K562 (cell line): ENCODE measurements at regions not wholly inside any gene's neighbourhood (a gene's known extent, or its start where the extent isn't known, plus 50 kb on each side); places are given as distances from the start of the nearest gene placed in this dataset.
"Not testable (repeated sequence)": the region's sequence is repeated elsewhere in the genome, so short reads cannot be mapped to it uniquely, and the experiment has no call there.

Source experiments
- ETV6 ChIP-seq, 3 experiments: fragments of 150-350 bp in 1 of 3; sonication (generic) in 1 of 3; formaldehyde crosslinking in 1 of 3; IDR thresholded peaks; 2 replicates each; pipeline versions ENCODE4 v1.6.1 to v1.8.0; 2014 to 2022; ENCODE audit warnings: borderline replicate concordance in 2 of 3, low read depth in 2 of 3, antibody characterized with exemption in 1 of 3, low read length in 1 of 3, mild to moderate bottlenecking in 1 of 3, missing genetic modification reagents in 1 of 3
- SETDB1 ChIP-seq: IDR thresholded peaks from one replicate; pipeline ENCODE4 v1.6.1; 2012; ENCODE audit warnings: low read length, control low read depth, inconsistent platforms
- SMC3 ChIP-seq: conservative IDR thresholded peaks from 2 replicates; pipeline ENCODE4 v1.6.1; 2011; ENCODE audit warnings: low read depth, low read length, improper control_type of control experiment; ENCODE audit not compliant: insufficient read depth
- SREBF2 ChIP-seq: sonication (generic); formaldehyde crosslinking; IDR thresholded peaks from 2 replicates; pipeline ENCODE4 v1.4.0; 2020; ENCODE audit warnings: mild to moderate bottlenecking, missing genetic modification reagents
- ZNF23 ChIP-seq: fragments of 250-450 bp; sonication (Bioruptor Pico); IDR thresholded peaks from 2 replicates; pipeline ENCODE4 v1.4.0; 2020; ENCODE audit warnings: mild to moderate bottlenecking
- TF ChIP-seq, protein P1 (sequence below), 3 experiments: IDR thresholded peaks in 2 of 3; conservative IDR thresholded peaks in 1 of 3; 2 replicates each; pipeline ENCODE4 v1.5.1; 2011 to 2012; ENCODE audit warnings: low read length in 3 of 3, mild to moderate bottlenecking in 3 of 3, control low read depth in 2 of 3, improper control_type of control experiment in 1 of 3, inconsistent platforms in 1 of 3, low read depth in 1 of 3, mixed read lengths in 1 of 3, moderate library complexity in 1 of 3; ENCODE audit not compliant: insufficient read depth in 2 of 3

DNA sequence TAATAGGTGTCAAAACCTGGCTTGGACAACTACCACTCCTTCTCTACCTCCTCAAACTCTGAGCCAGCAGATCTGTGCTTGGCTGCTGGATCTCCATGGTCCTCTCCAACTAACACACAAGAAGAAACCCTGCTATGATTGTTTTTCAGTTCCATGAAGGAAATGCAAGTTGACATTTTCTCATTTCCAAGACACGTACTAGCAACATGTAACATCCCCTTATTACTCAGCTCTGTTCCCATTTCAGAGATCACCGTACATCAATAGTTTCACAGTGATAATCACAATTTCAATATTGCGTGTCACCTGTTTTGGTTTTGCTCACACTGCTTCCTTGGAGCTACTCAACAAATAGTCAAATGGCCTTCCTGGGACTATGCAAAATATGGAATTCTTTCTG lies 544.6 kb upstream of the DEFB115 start:
- TF ChIP-seq SMC3; SETDB1; ZNF23 (CRISPR knock-in tag); ETV6 (IDR thresholded peaks at IDR 0.05; ENCODE audit: borderline replicate concordance in 1 of 2, low read depth in 2 of 2, low read length in 1 of 2); ETV6 (CRISPR knock-in tag; IDR thresholded peaks at IDR 0.05; ENCODE audit: borderline replicate concordance); SREBF2 (CRISPR knock-in tag): not testable (repeated sequence)
- TF ChIP-seq, protein P1, sequence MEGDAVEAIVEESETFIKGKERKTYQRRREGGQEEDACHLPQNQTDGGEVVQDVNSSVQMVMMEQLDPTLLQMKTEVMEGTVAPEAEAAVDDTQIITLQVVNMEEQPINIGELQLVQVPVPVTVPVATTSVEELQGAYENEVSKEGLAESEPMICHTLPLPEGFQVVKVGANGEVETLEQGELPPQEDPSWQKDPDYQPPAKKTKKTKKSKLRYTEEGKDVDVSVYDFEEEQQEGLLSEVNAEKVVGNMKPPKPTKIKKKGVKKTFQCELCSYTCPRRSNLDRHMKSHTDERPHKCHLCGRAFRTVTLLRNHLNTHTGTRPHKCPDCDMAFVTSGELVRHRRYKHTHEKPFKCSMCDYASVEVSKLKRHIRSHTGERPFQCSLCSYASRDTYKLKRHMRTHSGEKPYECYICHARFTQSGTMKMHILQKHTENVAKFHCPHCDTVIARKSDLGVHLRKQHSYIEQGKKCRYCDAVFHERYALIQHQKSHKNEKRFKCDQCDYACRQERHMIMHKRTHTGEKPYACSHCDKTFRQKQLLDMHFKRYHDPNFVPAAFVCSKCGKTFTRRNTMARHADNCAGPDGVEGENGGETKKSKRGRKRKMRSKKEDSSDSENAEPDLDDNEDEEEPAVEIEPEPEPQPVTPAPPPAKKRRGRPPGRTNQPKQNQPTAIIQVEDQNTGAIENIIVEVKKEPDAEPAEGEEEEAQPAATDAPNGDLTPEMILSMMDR (IDR thresholded peaks at IDR 0.05 in 2 of 3, conservative IDR thresholded peaks at IDR 0.05 in 1 of 3; ENCODE audit: insufficient read depth in 2 of 3, low read depth in 1 of 3, low read length in 3 of 3): not testable (repeated sequence)
